HG02571 (cell line): ENCODE measurements at regions not wholly inside any gene's neighbourhood (a gene's known extent, or its start where the extent isn't known, plus 50 kb on each side); places are given as distances from the start of the nearest gene placed in this dataset.
"Not testable (repeated sequence)": the region's sequence is repeated elsewhere in the genome, so short reads cannot be mapped to it uniquely, and the experiment has no call there.

Experiments used
- ATAC-seq: cut with Tn5 transposase; IDR thresholded peaks from one replicate; pipeline ENCODE4 v1.9.1; 2021; ENCODE audit warnings: mild to moderate bottlenecking, moderate library complexity; ENCODE audit not compliant: unreplicated experiment

GRCh38 chr16:29578898-29579297 lies 72.7 kb upstream of the NPIPB12 start:
- not testable (repeated sequence) for ATAC-seq

DNA sequence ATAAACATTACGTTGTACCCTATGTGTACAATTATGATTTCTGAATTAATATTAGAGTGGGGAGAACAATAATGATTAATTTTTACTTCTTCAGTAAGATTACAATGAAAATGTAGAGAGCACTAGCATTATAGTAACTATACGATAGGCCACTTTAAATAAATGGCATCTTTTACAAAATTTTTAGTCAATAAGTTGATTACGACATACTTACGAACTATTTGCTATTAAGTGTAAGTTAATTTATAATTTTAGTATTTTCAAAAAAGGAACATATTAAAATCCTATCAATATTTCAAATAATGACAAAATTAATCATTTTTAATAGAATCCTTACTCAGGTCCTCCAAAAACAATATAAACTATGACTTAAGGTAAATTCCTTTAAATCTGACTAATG lies 75.6 kb upstream of the NPIPB12 start:
- ATAC-seq = not testable (repeated sequence)

DNA sequence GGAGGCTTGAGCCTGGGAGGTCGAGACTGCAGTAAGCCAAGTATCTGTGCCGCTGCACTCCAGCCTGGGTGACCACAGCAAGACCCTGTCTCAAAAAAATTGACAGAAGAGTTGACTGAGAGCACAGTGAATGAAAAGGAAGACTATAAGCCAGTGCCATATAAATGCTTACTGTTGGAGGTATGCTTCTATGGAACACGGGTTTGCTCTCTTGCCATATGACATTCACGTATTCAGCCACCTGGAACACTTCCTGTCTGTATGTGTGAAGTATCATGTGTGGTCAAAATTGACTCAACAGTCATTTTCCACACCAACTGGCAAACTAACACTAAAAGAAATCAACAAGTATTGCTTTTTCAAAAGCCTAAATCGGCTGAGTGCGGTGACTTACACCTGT lies 71.1 kb upstream of the SPN start:
- not testable (repeated sequence) for ATAC-seq

DNA sequence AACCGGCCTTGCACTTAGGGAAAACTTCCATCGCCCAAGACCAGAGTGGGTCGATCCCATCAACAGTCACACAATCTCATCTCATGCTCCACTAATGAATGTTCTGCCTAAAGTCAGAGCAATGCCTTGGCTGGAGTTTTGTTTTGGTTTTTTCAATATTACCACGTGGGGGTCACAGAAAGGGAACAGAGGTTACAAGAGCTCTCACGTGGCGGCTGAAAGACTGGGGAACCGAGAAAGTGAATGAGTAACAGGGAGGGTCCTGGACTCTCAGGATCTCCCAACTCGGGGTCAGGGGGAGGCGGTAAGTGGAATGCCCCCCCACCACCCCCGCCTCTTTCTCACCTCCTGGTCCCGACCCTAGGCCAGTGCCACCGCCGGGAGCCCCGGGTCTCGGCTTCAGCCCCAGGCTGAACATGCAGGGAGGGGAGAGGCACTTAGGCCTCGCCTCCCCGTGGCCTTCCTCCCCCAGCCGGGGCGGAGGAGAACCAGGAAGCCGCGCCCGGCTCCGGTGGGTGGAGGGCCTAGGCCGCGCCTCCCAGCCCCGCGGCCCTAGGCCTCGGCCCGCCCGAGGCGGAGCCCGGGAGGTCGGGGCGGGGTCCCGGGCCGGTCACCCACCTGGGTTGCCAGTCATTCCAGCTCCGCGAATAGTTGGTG lies 68.7 kb upstream of the SPN start:
- ATAC-seq = peak; percentile 49

DNA sequence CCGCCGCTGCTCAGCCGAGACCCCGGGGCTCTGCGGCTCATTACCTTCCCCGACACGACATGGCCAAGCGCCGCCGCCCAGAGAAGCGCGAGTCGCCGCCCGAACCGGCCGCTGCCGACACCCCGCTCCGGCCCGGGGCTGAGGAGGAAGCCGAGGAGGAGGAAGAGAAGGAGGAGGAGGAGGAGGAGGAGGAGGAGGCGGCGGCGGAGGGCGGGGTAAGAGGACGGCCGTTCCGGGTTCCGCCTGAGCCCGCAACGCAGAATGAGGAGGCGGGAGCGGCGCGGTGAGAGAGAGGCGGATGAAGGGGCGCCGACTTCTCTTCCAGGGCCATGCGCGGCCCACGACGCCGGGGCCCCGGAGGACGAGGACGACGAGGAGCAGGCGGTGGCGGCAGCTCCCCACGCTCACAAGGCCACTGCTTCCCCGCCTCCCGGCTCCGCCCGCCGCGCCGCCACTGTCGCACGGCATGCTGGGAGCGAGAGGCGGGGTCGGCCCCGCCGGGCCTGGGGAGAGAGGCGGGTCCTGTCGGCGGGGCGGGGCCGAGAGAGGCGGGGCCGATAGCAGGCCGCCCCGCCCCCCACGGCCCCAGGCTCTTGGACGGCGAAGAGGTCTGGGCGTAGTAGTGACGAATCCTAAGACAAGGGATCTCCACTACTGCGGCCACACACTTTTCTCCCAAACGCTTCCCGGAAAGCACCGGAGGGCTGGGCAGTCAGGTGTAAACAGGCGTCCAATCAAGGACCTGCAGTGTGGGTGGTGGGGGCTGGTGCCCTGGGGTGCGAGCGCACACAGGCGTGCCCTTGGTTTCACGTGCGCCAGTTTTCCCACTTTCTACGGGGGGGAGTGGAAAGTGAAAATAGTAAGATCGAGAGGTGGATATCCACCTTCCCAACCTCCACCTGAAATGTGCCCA lies 67.9 kb upstream of the SPN start:
- peak; percentile 69 for ATAC-seq

GRCh38 chr16:29597030-29597429 lies 66.0 kb upstream of the SPN start:
- not testable (repeated sequence) for ATAC-seq

GRCh38 chr16:29600111-29601000 lies 62.7 kb upstream of the SPN start:
- not testable (repeated sequence) for ATAC-seq

- ATAC-seq = not testable (repeated sequence)
These were observed 60.8 kb upstream of the SPN start for GRCh38 chr16:29602247-29602625.

DNA sequence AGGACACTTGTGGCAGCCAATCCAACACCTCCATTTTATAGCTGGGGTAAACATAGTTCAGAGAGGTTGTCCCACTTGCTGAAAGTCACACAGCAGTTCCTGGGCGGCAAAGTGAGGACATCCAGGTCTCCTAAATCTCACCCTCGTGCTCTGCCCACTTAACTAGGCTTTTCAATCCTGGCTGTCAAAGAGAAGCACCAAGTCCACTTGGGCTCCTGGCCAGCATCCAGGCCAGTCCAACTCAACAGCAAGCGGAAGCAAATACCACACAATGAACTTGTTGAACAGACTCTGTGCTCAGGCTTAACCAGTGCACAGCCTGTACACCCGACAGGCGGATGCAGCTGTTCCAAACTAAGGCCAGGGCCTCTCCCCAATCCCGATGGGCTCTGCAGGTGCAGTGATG lies 60.4 kb upstream of the SPN start:
- ATAC-seq = not testable (repeated sequence)

GRCh38 chr16:29604631-29605549 lies 58.2 kb upstream of the SPN start:
- ATAC-seq = not testable (repeated sequence)

DNA sequence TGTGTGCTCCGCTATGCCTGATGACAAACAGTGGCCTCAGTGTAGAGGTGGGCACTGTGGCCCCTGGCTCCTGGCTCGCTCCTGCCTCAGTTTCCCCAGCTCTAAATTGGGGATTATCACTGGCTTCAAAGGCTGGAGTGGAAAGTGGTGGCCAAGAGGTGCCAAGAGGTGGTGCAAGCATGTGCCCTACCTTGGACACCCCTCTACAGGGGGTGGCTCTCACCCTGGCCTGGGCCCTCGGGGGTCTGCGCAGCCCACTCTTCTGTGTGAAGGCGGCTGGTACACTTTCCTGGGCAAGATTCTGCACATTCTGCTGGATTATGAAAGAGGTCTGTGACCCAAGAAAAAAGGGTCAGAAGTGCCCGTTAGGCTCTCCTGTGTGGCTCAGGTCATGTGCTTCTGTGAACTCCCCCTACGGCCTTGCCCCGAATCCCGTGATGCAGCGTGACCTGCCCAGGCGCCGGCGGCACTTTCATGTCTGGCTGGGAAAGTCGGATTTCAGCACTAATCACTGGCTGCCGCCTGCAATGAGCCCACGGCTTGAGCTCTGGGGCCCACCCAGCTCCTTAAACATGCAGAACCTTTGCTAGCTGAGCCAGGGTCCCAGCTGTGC lies 57.3 kb upstream of the SPN start:
- not testable (repeated sequence) for ATAC-seq

GRCh38 chr16:29606669-29607427 lies 56.2 kb upstream of the SPN start:
- ATAC-seq = not testable (repeated sequence)

GRCh38 chr16:29607428-29607823 lies 55.6 kb upstream of the SPN start:
- ATAC-seq = not testable (repeated sequence)

GRCh38 chr16:29612381-29613306 lies 50.4 kb upstream of the SPN start:
- not testable (repeated sequence) for ATAC-seq
